HEK293 (cell line): ENCODE measurements at regions not wholly inside any gene's neighbourhood (a gene's known extent, or its start where the extent isn't known, plus 50 kb on each side); places are given as distances from the start of the nearest gene placed in this dataset.

Source experiments
- CTCF ChIA-PET: fragments of 350-600 bp; formaldehyde crosslinking; extraction: SDS; loops from one replicate; lab custom pipeline; 2021; ENCODE audit warnings: antibody characterized with exemption; lab: Yijun Ruan, JAX
- POLR2A ChIA-PET: fragments of 300-600 bp; formaldehyde crosslinking; extraction: SDS; loops from one replicate; lab custom pipeline; 2020; ENCODE audit warnings: antibody characterized with exemption, inconsistent platforms; lab: Yijun Ruan, JAX
- H3K27ac ChIP-seq: fragments of 200-500 bp; sonication (Bioruptor generic); 2 replicates; pipeline ENCODE4 v1.5.1; 2014; ENCODE audit warnings: low read depth, low read length, control low read depth, inconsistent platforms; ENCODE audit errors: extremely low read depth
- H3K36me3 ChIP-seq, 2 experiments: fragments of 200-500 bp in 1 of 2; sonication (Bioruptor generic) in 1 of 2; 1 replicate in 1 of 2; 2 replicates in 1 of 2; pipeline ENCODE4 v1.5.1; 2014 to 2017; ENCODE audit warnings: inconsistent platforms in 2 of 2, low read length in 2 of 2; ENCODE audit not compliant: control insufficient read depth in 2 of 2, insufficient read depth in 1 of 2
- H3K4me1 ChIP-seq: fragments of 200-500 bp; sonication (Bioruptor generic); 2 replicates; pipeline ENCODE4 v1.5.1; 2014; ENCODE audit warnings: mild to moderate bottlenecking, low read length, inconsistent platforms; ENCODE audit not compliant: control insufficient read depth, insufficient read depth
- H3K4me3 ChIP-seq: 2 replicates; pipeline ENCODE4 v1.5.1; 2011; ENCODE audit warnings: low read depth, mild to moderate bottlenecking, control low read depth, low read length, moderate library complexity
- H3K9me3 ChIP-seq: fragments of 200-500 bp; sonication (Bioruptor generic); 2 replicates; pipeline ENCODE4 v1.5.1; 2014; ENCODE audit warnings: low read depth, low read length, inconsistent platforms; ENCODE audit not compliant: control insufficient read depth, insufficient read depth
- BCL11A ChIP-seq: fragments of 450-650 bp; formaldehyde crosslinking; IDR thresholded peaks from 2 replicates; pipeline ENCODE4 v1.5.1; 2016; ENCODE audit warnings: low read depth, missing biosample characterization, missing genetic modification characterization
- BCL6B ChIP-seq: fragments of 450-650 bp; formaldehyde crosslinking; IDR thresholded peaks from 2 replicates; pipeline ENCODE4 v1.5.1; 2017; ENCODE audit warnings: missing biosample characterization, missing genetic modification characterization
- MZF1 ChIP-seq: fragments of 450-650 bp; formaldehyde crosslinking; IDR thresholded peaks from 2 replicates; pipeline ENCODE4 v1.5.1; 2017; ENCODE audit warnings: missing biosample characterization, missing genetic modification characterization, borderline replicate concordance
- PRDM2 ChIP-seq: fragments of 450-650 bp; formaldehyde crosslinking; IDR thresholded peaks from 2 replicates; pipeline ENCODE4 v1.5.1; 2016; ENCODE audit warnings: missing biosample characterization, missing genetic modification characterization, borderline replicate concordance
- REST ChIP-seq: fragments of 450-650 bp; formaldehyde crosslinking; IDR thresholded peaks from 2 replicates; pipeline ENCODE4 v1.5.1; 2016; ENCODE audit warnings: missing biosample characterization, missing genetic modification characterization
- ZBTB8A ChIP-seq: fragments of 450-650 bp; formaldehyde crosslinking; IDR thresholded peaks from 2 replicates; pipeline ENCODE4 v1.5.1; 2016; ENCODE audit warnings: missing biosample characterization, missing genetic modification characterization
- ZNF16 ChIP-seq: fragments of 450-650 bp; formaldehyde crosslinking; IDR thresholded peaks from 2 replicates; pipeline ENCODE4 v1.5.1; 2016; ENCODE audit warnings: low read depth, missing biosample characterization, missing genetic modification characterization
- ZNF221 ChIP-seq: fragments of 450-650 bp; formaldehyde crosslinking; IDR thresholded peaks from 2 replicates; pipeline ENCODE4 v1.5.1; 2017; ENCODE audit warnings: missing biosample characterization, missing genetic modification characterization, borderline replicate concordance
- ZNF416 ChIP-seq: fragments of 450-650 bp; formaldehyde crosslinking; IDR thresholded peaks from 2 replicates; pipeline ENCODE4 v1.5.1; 2016; ENCODE audit warnings: missing biosample characterization, missing genetic modification characterization
- ZNF549 ChIP-seq: fragments of 450-650 bp; IDR thresholded peaks from 2 replicates; pipeline ENCODE4 v1.5.1; 2018; ENCODE audit warnings: missing biosample characterization, missing genetic modification characterization, mild to moderate bottlenecking, inconsistent platforms, moderate library complexity
- ZNF701 ChIP-seq: fragments of 450-650 bp; formaldehyde crosslinking; IDR thresholded peaks from 2 replicates; pipeline ENCODE4 v1.5.1; 2016; ENCODE audit warnings: missing biosample characterization, missing genetic modification characterization
- ZNF837 ChIP-seq: fragments of 450-650 bp; formaldehyde crosslinking; IDR thresholded peaks from 2 replicates; pipeline ENCODE4 v1.5.1; 2016; ENCODE audit warnings: missing biosample characterization, missing genetic modification characterization
- ZSCAN23 ChIP-seq: fragments of 450-650 bp; formaldehyde crosslinking; IDR thresholded peaks from 2 replicates; pipeline ENCODE4 v1.5.1; 2016; ENCODE audit warnings: missing biosample characterization, missing genetic modification characterization

GRCh38 chr2:111231532-111232252 is 111.0 kb downstream of the BCL2L11 start (continued):
- TF ChIP-seq ZSCAN23 (tag by site-specific recombination) = no peak

- Histone ChIP-seq H3K9me3 (no peaks in the 10 kb centered on the region), H3K27ac (no peak overlapping the region), H3K4me3 (no peak overlapping the region), H3K36me3 (no peaks in the 10 kb centered on the region), H3K4me1 (no peaks in the 10 kb centered on the region)
- no peak for TF ChIP-seq PRDM2 (tag by site-specific recombination)
- TF ChIP-seq ZNF837 (tag by site-specific recombination) = no peak
- no peak for TF ChIP-seq ZNF549 (tag by site-specific recombination)
- no peak for TF ChIP-seq BCL6B (tag by site-specific recombination)
- no peak for TF ChIP-seq ZNF16
- no peak for TF ChIP-seq ZBTB8A (tag by site-specific recombination)
- TF ChIP-seq BCL11A = no peak
- no peak for TF ChIP-seq MZF1 (tag by site-specific recombination)
- TF ChIP-seq ZNF701 (tag by site-specific recombination) = no peak
- no peak for TF ChIP-seq REST
- TF ChIP-seq ZNF416 = no peak
- no peak for TF ChIP-seq ZNF221 (tag by site-specific recombination)
- CTCF ChIA-PET = no interaction called here
- POLR2A ChIA-PET = no interaction called here
These were observed 114.7 kb downstream of the BCL2L11 start for GRCh38 chr2:111235192-111236015.
